Thyroid gland (tissue), 4 donors: ENCODE measurements at regions not wholly inside any gene's neighbourhood (a gene's known extent, or its start where the extent isn't known, plus 50 kb on each side); places are given as distances from the start of the nearest gene placed in this dataset.

Experiments used
- DNase-seq, 2 donors: peaks; one replicate each; pipeline ENCODE4 v3.0.0-alpha.2; 2019
- H3K27ac ChIP-seq, 3 donors: fragments of 200-600 bp; sonication (generic); 1 replicate in 2 of 3; 2 replicates in 1 of 3; pipeline ENCODE4 v1.5.1; 2016 to 2019; ENCODE audit warnings: mild to moderate bottlenecking in 1 of 3, moderate library complexity in 1 of 3
- H3K27me3 ChIP-seq: fragments of 200-600 bp; sonication (generic); one replicate; pipeline ENCODE4 v1.5.1; 2019
- H3K36me3 ChIP-seq, 2 donors: fragments of 200-600 bp; sonication (generic); one replicate each; pipeline ENCODE4 v1.5.1; 2016 to 2019
- H3K4me1 ChIP-seq, 2 donors: fragments of 200-600 bp; sonication (generic); one replicate each; pipeline ENCODE4 v1.5.1; 2017 to 2019
- H3K4me3 ChIP-seq, 3 donors: fragments of 200-600 bp; sonication (generic); replicated peaks in 1 of 3; 1 replicate in 2 of 3; 2 replicates in 1 of 3; pipeline ENCODE4 v1.5.1; 2016; ENCODE audit warnings: mild to moderate bottlenecking in 1 of 3
- H3K9me3 ChIP-seq: fragments of 200-600 bp; sonication (generic); one replicate; pipeline ENCODE4 v1.5.1; 2017
- POLR2A ChIP-seq, 2 donors: fragments of 450-650 bp; IDR thresholded peaks; one replicate each; pipeline ENCODE4 v1.6.1; 2017; ENCODE audit warnings: antibody characterized with exemption in 2 of 2, mild to moderate bottlenecking in 2 of 2, moderate library complexity in 1 of 2
- WGBS, 2 donors: methylation state at CpG; one replicate each; pipeline ENCODE4 v1.1.5; 2017; 5-methylcytosine and 5-hydroxymethylcytosine counted together
- intact Hi-C: fragments of 100-400 bp; cut with DNase I; formaldehyde crosslinking; loops from one replicate; pipeline ENCODE4 v1.15.1; 2023
- TF ChIP-seq, protein P1 (sequence below), 6 experiments: fragments of 200-600 bp in 3 of 6; fragments of 450-650 bp in 3 of 6; sonication (generic) in 3 of 6; IDR thresholded peaks; one replicate each; pipeline ENCODE4 v1.5.1; 2016 to 2019; ENCODE audit warnings: antibody characterized with exemption in 6 of 6, mild to moderate bottlenecking in 2 of 6, inconsistent platforms in 1 of 6, moderate library complexity in 1 of 6

- H3K36me3 ChIP-seq, result no peaks in the 10 kb centered on the region
- no peak overlapping the region for H3K4me3 ChIP-seq
- H3K27ac ChIP-seq, result no peak overlapping the region
- no peak for DNase-seq
- WGBS, 2 donors, result 63 to 64% methylated on average over 25 of the region's 25 CpGs
- intact Hi-C loops, result no loop called here
- H3K27me3 ChIP-seq, result no peaks in the 10 kb centered on the region
- no peaks in the 10 kb centered on the region for H3K9me3 ChIP-seq
- TF ChIP-seq, protein P1, sequence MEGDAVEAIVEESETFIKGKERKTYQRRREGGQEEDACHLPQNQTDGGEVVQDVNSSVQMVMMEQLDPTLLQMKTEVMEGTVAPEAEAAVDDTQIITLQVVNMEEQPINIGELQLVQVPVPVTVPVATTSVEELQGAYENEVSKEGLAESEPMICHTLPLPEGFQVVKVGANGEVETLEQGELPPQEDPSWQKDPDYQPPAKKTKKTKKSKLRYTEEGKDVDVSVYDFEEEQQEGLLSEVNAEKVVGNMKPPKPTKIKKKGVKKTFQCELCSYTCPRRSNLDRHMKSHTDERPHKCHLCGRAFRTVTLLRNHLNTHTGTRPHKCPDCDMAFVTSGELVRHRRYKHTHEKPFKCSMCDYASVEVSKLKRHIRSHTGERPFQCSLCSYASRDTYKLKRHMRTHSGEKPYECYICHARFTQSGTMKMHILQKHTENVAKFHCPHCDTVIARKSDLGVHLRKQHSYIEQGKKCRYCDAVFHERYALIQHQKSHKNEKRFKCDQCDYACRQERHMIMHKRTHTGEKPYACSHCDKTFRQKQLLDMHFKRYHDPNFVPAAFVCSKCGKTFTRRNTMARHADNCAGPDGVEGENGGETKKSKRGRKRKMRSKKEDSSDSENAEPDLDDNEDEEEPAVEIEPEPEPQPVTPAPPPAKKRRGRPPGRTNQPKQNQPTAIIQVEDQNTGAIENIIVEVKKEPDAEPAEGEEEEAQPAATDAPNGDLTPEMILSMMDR (IDR thresholded peaks at IDR 0.05), result no peak
- no peak for TF ChIP-seq POLR2A (IDR thresholded peaks at IDR 0.05)
- no peaks in the 10 kb centered on the region for H3K4me1 ChIP-seq
Observed at GRCh38 chr20:61042506-61043385, 209.3 kb upstream of the CDH4 start.

DNA sequence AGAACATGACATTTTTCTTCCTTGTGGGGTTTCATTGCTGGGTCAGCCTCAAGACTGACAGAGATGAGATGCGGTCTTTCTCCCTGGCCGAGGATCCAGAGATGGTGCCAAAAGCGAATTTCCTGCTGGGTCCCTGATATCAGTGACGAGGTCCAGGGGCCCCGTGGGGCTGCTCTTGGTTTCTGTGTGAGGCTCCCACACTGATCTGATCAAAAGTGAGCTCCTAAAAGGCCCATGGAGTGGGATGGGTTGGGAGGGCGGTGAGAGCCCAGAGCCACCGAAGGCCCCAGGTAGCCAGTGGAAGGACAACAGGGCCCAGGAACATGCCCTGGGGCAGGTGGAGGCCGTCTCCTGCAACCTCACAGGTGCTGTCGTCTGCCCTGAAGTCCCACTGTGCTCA, 208.4 kb upstream of the CDH4 start:
- no peak for DNase-seq
- no peak overlapping the region for H3K4me3 ChIP-seq
- no peaks in the 10 kb centered on the region for H3K36me3 ChIP-seq
- H3K4me1 ChIP-seq, result no peaks in the 10 kb centered on the region
- intact Hi-C loops, result no loop called here
- no peaks in the 10 kb centered on the region for H3K9me3 ChIP-seq
- no peaks in the 10 kb centered on the region for H3K27me3 ChIP-seq
- WGBS, 2 donors, result 68 to 81% methylated on average over 9 of the region's 9 CpGs
- TF ChIP-seq, protein P1 (IDR thresholded peaks at IDR 0.05), result no peak
- TF ChIP-seq POLR2A (IDR thresholded peaks at IDR 0.05), result no peak
- H3K27ac ChIP-seq, result no peak overlapping the region

DNA sequence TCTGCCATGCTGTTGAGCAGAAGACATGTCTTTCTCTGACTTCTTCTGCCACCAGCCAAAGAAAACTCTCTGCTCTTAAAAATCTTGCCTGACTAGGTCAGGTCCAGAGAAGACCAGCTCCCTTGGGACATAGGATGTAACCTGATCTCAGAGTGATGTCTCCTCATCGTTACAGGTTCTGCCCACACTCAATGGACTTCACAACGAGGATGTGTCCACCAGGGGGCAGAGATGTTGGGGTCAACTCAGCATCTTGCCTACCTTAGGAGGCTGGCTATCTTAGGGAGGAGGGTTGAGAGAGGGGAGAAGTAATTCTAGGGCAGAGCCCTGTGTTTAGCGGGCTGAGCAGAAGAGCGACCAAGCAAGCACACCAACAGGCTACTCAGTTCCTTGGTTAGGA, 207.6 kb upstream of the CDH4 start:
- Histone ChIP-seq H3K36me3 (no peaks in the 10 kb centered on the region), H3K9me3 (no peaks in the 10 kb centered on the region), H3K27me3 (no peaks in the 10 kb centered on the region), H3K4me1 (no peaks in the 10 kb centered on the region), H3K4me3 (no peak overlapping the region), H3K27ac (no peak overlapping the region)
- intact Hi-C loops, result no loop called here
- no peak for DNase-seq
- 33 to 43% methylated on average over 4 of the region's 4 CpGs for WGBS, 2 donors
- TF ChIP-seq POLR2A (IDR thresholded peaks at IDR 0.05), result no peak
- TF ChIP-seq, protein P1 (IDR thresholded peaks at IDR 0.05), result no peak

GRCh38 chr20:61045091-61045490, 207.0 kb upstream of the CDH4 start:
- no peaks in the 10 kb centered on the region for H3K4me1 ChIP-seq
- no peak overlapping the region for H3K4me3 ChIP-seq
- no peak overlapping the region for H3K27ac ChIP-seq
- intact Hi-C loops, result no loop called here
- no peaks in the 10 kb centered on the region for H3K9me3 ChIP-seq
- no peak for DNase-seq
- no peaks in the 10 kb centered on the region for H3K27me3 ChIP-seq
- WGBS, 2 donors, result 94 to 96% methylated on average over 1 of the region's 1 CpG
- TF ChIP-seq, protein P1 (IDR thresholded peaks at IDR 0.05), result no peak
- no peaks in the 10 kb centered on the region for H3K36me3 ChIP-seq

- TF ChIP-seq POLR2A (IDR thresholded peaks at IDR 0.05), result no peak
- TF ChIP-seq, protein P1 (IDR thresholded peaks at IDR 0.05), result no peak
- DNase-seq, result no peak
Observed at GRCh38 chr20:61045876-61046585, 206.0 kb upstream of the CDH4 start.

More at GRCh38 chr20:61045876-61046585, 206.0 kb upstream of the CDH4 start:
- Histone ChIP-seq H3K4me3 (no peak overlapping the region), H3K4me1 (no peaks in the 10 kb centered on the region), H3K9me3 (no peaks in the 10 kb centered on the region), H3K36me3 (no peaks in the 10 kb centered on the region), H3K27ac (no peak overlapping the region), H3K27me3 (no peaks in the 10 kb centered on the region)
- WGBS, 2 donors, result 71 to 86% methylated on average over 3 of the region's 3 CpGs
- intact Hi-C loops, result no loop called here
